GM21576 (cell line): ENCODE measurements at regions not wholly inside any gene's neighbourhood (a gene's known extent, or its start where the extent isn't known, plus 50 kb on each side); places are given as distances from the start of the nearest gene placed in this dataset.
"Not testable (repeated sequence)": the region's sequence is repeated elsewhere in the genome, so short reads cannot be mapped to it uniquely, and the experiment has no call there.

Experiments
- ATAC-seq: cut with Tn5 transposase; IDR thresholded peaks from one replicate; pipeline ENCODE4 v1.9.1; 2021; ENCODE audit warnings: mild to moderate bottlenecking, moderate library complexity; ENCODE audit not compliant: unreplicated experiment

GRCh38 chr11:121872356-121872755, 243.7 kb downstream of the BLID start:
- no peak for ATAC-seq

- no peak for ATAC-seq
Measured at GRCh38 chr11:121870206-121871045, 245.6 kb downstream of the BLID start.

- ATAC-seq, result no peak
Measured at GRCh38 chr11:121869478-121869877, 246.5 kb downstream of the BLID start.

- ATAC-seq, result no peak
Measured at GRCh38 chr11:121866754-121867153, 249.3 kb downstream of the BLID start.

- ATAC-seq, result no peak
Measured at GRCh38 chr11:121864660-121865059, 251.4 kb downstream of the BLID start.

GRCh38 chr11:121863126-121863525, 252.9 kb downstream of the BLID start:
- no peak for ATAC-seq

GRCh38 chr11:121855138-121855537, 260.9 kb downstream of the BLID start:
- ATAC-seq, result not testable (repeated sequence)

- ATAC-seq, result no peak
Measured at GRCh38 chr11:121844016-121844415, 272.0 kb downstream of the BLID start.

- no peak for ATAC-seq
Measured at GRCh38 chr11:121842192-121842585, 273.8 kb downstream of the BLID start.

- no peak for ATAC-seq
Measured at GRCh38 chr11:121841487-121842191, 274.4 kb downstream of the BLID start.

GRCh38 chr11:121839781-121840180, 276.2 kb downstream of the BLID start:
- ATAC-seq, result no peak

GRCh38 chr11:121838571-121838970, 277.4 kb downstream of the BLID start:
- ATAC-seq, result no peak

- no peak for ATAC-seq
Measured at GRCh38 chr11:121833970-121834369, 282.0 kb downstream of the BLID start.

- ATAC-seq, result no peak
Measured at GRCh38 chr11:121829159-121829643, 286.8 kb downstream of the BLID start.

GRCh38 chr11:121814962-121815361, 301.1 kb downstream of the BLID start:
- ATAC-seq, result no peak

GRCh38 chr11:121814296-121814695, 301.7 kb downstream of the BLID start:
- ATAC-seq, result no peak

GRCh38 chr11:121810291-121810690, 305.7 kb downstream of the BLID start:
- ATAC-seq, result no peak

- ATAC-seq, result no peak
Measured at GRCh38 chr11:121808096-121808495, 307.9 kb downstream of the BLID start.

GRCh38 chr11:121807051-121807450, 309.0 kb downstream of the BLID start:
- no peak for ATAC-seq

- ATAC-seq, result no peak
Measured at GRCh38 chr11:121802542-121802941, 313.5 kb downstream of the BLID start.

- ATAC-seq, result no peak
Measured at GRCh38 chr11:121801781-121802180, 314.2 kb downstream of the BLID start.

GRCh38 chr11:121801394-121801748, 314.6 kb downstream of the BLID start:
- no peak for ATAC-seq
